NCI-H2227 (cell line): ENCODE measurements at regions not wholly inside any gene's neighbourhood (a gene's known extent, or its start where the extent isn't known, plus 50 kb on each side); places are given as distances from the start of the nearest gene placed in this dataset.
"Not testable (repeated sequence)": the region's sequence is repeated elsewhere in the genome, so short reads cannot be mapped to it uniquely, and the experiment has no call there.

Experiments
- DNase-seq: peaks from one replicate; lab custom pipeline; 2025; ENCODE audit not compliant: unreplicated experiment; lab: John Stamatoyannopoulos, UW

DNA sequence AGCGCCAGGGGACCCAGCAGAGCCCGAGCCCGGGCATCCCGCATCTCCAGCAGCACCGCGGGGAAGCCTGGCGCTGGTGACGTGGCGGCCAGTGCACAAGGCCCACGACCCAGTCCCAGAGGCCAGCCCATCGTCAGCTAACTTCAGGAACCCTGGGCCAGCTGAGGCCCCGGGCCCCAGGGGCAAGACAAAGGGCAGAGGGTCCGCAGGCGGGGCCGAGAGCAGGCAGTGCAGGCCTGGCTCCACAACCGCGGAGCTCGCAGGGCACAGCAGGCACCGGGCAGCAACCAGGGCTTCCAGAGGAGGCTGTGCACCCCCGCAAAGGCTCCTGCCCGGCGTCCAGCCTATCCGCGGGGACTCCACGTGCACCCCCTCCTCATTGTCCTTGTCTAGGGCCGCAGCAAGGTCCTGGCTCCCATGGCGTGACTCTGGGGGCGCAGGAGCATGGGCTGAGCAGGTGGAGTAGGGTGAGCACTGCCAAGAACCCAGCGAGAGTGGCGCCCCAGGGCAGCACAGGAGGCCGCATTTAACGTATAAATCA, 352.5 kb downstream of the KCNJ18 start:
- DNase-seq: not testable (repeated sequence)

DNA sequence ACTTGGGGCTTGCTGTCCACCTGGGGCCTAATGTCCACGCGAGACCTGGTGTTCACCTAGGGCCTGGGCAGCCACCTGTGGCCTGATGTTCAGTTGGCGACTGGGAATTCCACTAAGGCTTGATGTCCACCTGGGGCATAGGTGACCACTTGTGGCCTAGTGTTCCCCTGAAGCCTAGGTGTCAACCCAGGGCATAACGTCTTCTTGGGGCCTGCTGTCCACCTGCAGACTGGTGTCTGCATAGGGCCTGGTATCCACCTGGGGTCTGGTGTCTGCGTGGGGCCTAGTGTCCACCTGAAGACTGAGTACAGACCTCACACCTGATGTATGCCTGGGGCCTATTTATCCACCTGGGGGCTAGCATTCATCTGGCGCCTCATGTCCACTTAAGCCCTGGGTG, 355.2 kb downstream of the KCNJ18 start:
- DNase-seq: not testable (repeated sequence)

DNA sequence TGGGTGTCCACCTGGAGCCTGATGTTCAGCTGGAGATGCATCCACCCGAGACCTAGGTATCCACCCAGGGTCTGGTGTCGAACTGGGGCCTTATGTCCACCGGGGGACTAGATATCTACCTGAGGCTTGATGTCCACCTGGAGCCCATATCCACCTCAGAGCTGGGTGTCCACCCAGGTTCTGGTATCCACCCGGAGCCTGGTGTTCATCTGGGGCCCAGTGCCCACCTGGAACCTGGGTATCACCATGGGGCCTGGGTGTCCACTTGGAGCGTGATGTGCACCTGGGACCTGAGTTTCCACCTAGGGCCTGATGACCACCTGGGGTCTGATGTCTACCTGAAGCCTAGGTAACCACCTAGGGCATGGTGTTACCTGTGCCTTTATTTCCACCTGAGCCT, 355.9 kb downstream of the KCNJ18 start:
- not testable (repeated sequence) for DNase-seq

DNA sequence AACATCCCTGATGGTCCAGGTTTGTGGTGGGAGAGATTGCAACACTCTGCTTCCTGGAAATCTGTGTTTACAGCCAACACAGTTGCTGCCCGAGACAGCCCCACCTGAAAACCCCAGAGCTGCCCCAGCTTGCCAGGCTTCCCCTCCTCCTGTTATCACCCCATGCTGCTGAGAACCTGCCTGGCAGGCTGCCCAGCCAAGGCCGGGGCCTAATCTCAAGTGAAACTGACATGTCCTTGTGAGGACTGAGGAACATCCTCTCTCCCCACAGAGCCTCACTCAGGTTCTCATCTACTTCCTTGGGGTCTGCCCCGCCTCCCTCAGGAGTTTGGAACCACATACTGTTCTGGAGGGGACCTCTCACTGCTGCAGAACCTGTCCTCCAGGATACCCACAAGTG, 358.4 kb downstream of the KCNJ18 start:
- not testable (repeated sequence) for DNase-seq

DNA sequence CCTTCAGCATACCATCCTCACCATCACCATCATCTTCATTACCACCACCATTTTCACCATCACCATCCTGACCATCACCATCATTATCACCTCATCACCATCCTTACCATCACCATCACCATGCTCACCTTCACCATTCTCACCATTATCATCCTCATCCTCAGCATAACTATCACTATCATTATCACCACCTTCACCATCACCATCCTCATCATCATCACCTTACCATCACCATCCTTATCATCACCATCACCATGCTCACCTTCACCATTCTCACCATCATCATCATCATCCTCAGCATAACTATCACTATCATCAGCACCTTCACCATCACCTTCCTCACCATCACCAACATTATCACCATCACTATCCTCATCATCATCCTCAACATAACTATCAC, 360.4 kb downstream of the KCNJ18 start:
- DNase-seq: not testable (repeated sequence)

DNA sequence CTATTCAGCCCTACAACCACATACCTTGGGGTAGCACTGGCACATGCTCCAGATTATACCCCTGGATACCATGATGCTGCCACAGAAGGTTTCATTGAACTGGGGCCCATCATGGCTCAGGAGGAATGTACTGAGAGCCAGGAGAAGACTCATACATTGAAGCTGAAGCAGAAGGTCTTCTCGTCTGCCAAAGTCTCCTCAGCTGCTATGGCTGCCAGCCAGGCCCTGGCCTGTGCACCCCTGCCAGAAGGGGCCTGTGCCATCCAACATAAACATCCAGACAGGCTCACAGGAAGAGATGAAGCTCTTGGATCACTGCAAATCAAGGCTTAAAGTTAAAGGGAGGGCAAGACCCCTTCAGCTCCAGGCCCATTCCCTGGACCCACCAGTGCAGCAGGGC, 364.2 kb downstream of the KCNJ18 start:
- not testable (repeated sequence) for DNase-seq

DNA sequence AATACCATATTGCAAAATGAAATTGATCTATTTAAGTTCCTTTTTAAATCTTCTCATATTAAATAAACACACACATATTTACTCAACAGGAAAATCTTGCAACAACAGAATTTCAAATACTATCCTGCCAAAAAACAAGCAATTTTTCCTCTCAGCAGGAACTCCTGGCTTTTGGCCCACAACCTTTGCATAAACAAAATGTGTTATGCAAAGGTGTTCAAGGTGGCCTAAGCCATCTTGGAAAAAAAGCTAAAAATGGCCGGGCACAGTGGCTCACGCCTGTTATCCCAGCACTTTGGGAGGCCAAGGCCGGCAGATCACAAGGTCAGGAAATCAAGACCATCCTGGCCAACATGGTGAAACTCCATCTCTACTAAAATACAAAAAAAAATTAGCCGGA, 383.6 kb downstream of the KCNJ18 start:
- not testable (repeated sequence) for DNase-seq

DNA sequence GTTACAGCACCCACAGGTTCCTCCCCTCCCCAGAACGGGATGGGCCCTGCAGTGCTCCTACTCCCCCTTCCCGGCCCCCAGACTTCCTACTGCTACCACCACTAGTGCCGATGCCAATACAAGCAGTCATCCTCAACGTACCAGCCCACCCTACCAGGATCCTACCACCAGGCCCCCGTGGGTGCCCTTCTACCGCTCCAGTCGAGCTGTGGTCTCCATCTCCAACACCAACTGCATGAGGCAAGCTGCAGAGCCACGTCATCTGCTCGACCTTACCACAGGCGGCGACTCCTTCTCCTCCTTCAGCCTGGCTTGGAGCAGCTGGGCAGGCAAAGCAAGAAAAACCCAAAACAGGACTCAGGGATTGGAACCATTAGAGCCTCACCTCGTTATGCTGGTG, 396.3 kb downstream of the KCNJ18 start:
- DNase-seq: not testable (repeated sequence)

DNA sequence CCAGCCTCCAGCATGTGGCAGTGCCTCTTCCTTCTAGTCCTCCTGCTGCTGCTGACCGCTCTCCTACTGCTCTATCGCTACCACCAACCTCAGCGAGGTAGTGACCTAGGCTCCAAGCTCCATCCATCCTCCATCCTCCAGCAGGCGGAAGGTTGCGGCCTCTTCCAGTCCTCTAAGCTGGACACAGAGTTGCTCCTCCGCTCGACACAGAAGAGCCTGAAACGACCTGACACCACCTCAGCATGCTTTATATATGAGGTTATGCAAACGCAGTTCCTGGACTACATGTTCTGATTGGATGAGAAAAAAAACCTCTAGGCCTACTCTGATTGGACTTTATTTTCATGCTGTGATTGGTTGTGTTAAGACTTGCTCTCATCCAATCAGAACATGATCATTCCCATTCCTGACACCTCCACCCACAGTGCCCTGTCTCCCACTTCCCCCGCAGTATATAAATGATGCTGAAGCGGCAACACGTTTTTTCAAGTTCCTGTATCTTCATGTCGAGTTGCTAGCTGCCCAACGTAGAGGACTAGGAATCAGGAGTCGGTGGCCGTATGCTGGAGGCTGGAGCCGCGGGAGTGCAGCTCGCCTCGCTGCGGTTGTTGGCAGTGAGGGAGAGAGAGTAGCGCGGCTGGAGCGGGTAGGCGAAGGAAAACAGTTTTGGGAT, 398.1 kb downstream of the KCNJ18 start:
- no peak for DNase-seq

DNA sequence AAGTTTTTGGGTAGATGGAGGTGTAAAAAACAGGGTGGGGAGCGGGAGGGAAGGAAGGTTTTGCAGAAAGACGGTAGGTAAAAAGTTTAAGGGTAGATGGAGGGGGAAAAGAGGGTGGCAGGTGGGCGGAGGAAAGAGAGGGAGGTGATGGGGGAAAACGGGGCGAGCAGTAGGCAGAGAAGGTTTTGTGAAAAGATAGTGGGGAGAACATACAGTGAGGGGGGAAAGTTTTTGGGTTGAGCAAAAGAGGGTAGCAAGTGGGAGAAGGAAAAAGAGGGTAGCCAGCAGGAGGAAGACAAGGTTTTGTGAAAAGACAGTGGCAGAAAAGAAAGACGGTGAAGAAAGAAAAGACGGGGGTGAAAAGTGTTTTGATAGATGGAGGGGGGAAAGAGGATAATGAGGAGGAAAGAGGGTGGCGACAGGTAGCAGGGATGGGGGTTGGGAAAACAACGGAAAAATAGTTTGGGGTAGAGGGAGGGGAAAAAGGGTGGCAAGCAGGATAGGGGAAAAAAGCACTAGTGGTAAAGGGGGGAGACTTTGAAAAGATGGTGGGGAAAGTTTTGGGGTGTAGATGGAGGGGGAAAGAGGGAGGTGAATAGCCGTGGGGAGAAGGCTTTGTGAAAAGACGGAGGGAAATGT, 398.8 kb downstream of the KCNJ18 start:
- not testable (repeated sequence) for DNase-seq

DNA sequence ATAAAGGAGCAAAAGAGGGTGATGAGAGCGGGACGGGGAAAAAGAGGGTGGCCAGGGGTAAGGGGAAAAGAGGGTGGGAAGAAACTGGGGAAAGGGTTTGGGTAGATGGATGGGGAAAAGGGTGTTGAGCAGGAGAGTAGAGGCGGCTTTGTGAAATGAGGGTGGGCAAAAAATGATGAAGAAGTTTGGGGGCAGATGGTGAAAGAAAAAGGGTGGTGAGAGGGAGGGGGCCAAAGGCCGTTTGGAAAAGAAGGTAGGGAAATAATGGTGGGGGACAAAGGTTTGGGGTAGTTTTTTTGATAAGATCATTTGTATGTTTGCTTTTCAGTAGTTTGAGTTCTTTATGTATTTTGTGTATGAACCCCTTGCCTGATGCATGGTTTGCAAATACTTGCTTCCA, 399.5 kb downstream of the KCNJ18 start:
- DNase-seq: not testable (repeated sequence)

DNA sequence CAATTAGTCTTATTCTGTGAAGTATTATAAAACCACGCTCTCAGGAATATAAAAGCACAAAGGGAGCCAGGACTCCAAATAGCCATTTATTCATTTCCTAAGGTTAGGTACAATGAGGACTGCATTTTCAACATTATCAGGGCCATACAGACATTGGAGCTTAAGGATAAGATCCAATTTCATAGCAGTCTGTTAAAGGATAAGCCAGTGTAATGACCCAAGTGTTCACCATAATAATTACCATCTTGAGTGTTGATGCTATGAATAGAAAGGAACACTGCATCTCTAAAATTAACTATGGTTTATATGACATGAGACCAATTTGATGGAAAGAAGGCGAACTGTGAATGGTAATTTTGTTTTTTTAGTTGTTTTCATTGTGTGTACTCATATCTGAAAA, 403.1 kb downstream of the KCNJ18 start:
- DNase-seq: not testable (repeated sequence)

DNA sequence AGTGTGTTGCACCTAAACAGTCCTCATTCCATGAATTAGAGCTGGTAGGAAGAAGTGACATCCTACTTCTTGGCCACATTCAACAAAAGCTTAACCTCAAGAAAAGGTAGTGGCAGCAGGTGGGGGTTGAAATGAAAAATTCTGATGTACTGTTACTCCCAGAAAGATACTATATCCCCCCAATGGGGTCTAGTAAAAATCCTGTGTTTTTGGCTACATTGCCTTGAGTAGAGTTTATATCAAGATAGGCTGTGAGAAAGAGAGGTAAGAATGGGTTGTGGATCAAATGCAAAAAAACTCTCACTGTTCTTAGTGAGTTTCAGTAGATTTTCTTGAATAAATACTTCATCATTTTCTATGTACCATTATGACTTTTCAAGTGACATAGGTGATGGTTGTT, 407.3 kb downstream of the KCNJ18 start:
- DNase-seq: not testable (repeated sequence)

DNA sequence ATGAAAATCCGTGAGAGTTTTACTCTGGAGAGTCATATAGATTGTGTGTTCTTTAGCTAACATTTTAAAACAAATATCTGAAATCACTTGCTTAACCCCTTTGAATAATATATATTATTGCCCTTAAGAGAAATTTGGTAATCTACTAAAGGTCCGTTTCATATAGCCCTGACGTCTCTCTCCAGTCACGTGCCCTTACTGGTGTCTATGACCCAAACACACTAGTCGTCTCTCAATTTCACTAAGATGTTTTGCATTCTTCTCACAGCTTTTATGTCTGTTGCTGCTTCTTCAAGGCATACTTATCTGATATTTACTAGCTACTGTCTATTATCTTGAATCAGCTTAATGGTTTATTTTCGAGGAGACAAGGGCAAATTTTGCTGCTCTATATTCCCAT, 409.9 kb downstream of the KCNJ18 start:
- DNase-seq: no peak

DNA sequence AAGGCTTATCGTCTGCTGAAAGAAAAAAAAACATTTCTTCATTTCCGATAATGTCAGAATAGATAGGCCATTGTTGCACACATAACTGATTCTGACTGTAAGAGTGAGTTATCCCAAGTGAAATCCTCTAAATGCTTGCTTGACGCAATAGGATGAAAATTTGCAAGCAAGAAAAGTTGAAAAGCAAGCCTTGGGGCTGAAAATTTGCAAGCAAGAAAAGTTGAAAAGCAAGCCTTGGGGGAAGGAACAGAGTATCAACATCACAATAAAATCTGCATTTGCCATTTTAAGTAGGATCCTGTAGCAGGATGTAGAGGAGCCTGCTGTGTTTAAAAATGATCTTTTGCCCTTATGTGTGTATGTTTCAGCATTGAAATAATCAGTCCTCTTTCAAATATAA, 424.4 kb downstream of the KCNJ18 start:
- not testable (repeated sequence) for DNase-seq

DNA sequence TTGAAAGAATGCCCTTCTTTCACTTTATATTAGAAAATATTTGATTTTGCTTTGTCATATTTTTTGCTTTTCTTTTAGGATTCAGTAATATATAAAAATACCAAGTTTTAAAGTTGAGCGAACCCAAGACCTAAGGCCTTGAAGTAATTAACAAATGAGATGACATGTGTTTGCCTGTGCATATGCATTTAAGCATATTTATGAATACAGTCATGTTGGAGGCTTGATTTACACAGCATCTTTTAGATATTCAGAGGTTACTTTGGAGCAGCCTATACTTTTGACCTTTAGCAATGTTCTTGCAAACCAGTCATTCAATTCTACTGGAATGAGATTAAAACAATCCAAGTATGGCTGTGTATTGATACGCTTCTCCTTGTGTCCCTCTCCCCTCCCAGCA, 425.1 kb downstream of the KCNJ18 start:
- DNase-seq: not testable (repeated sequence)

DNA sequence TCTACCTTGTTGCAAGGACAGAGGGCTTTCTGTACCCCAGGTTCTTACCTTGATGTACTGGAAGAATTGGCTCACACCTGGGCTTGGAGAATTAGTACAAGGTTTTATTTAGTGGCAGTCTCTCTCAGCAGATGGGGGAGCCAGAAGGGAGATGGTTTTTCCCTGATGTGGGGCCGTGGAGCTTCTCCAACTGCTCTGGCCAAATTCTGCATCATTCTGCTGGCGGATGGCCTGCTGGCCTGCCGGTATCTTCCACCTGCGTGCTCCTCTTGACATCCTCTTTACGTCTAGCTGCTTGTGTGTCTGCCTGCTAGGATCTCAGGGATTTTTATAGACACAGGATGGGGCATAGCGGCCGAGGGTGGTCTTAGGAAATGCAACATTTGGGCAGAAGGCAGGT, 426.7 kb downstream of the KCNJ18 start:
- not testable (repeated sequence) for DNase-seq

DNA sequence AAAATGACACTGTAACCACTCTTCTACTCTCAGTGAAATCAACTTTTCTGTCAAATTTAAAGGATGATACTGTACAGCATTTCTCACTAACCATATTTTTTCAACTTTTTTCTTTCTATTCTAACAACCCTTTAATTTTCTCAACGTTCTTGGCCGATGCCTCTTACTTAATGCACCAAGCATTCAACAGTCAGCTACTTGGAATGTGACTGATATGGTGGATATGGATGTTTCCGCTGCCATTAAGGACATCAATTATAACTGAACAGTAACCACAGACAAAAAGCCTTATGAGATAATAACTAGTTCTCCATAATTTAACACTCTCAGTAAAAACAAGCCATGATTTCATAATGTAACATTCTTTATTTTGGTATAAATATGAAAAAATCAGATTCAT, 427.4 kb downstream of the KCNJ18 start:
- DNase-seq: not testable (repeated sequence)

DNA sequence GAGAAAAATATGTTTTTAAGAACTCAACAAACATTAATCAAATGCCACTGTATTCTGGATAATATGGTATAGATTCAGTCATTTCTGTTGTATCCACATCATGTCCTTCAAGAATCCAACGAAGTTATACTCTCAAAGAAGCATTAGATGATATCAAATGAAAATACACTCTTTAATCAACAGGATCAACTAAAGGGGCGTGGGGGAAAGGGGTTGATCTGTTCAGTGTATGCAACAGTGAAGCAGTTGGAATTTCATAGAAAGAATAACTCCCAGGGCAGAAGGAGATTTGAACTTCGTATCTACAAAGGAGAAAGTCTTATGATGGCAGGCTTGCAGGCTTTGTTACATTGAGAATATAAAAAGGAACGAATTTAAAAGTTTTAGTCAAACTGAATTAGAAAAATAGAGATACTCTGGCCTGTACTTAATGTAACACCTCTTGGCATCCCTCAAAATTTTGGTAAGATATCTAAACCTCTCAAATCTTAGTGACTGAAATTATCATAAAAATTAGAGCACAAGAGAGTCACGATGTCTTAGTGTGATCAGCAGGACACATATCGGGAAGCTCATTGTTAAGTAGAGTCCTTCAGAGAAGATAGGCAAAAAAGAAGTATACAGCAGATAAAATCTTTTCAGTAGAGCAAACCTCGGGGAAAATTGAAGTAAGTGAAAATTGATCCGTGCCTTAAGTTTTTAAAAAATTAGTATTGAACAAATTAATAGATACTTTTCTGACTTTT, 431.4 kb downstream of the KCNJ18 start:
- DNase-seq: no peak

DNA sequence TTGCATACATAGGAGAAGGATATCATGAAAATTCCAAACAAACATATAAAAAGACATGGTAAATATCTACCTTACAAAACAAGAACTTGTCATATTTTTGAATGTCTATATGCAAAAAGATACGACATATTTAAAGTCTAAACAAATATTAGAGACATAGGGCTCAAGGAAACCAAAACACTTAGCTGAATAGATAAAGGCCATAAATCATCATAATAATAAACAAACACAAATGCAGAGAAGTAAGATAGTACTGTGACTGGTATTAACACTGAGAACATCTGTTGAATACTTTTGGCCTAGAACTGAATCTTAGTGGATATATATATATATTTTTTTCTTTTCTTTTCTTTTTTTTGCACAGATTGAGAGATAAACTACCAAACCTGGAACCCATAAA, 435.8 kb downstream of the KCNJ18 start:
- no peak for DNase-seq

DNA sequence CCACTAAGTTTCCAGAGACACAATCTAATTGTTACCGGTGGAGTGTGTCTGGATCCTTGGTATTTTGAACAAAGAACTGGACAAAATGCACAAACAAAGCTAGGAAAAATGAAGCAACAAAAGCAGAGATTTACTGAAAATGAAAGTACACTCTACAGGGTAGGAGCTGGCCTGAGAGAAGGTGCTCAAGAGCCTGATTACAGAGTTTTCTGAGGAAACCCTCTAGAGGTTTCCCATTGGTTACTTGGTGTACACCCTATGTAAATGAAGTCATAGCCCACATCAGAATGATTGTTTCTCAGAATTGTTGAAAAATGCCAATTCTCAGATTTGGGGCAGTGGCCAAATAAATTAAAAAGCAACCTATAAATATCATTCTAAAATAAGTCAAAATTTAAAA, 436.4 kb downstream of the KCNJ18 start:
- no peak for DNase-seq

DNA sequence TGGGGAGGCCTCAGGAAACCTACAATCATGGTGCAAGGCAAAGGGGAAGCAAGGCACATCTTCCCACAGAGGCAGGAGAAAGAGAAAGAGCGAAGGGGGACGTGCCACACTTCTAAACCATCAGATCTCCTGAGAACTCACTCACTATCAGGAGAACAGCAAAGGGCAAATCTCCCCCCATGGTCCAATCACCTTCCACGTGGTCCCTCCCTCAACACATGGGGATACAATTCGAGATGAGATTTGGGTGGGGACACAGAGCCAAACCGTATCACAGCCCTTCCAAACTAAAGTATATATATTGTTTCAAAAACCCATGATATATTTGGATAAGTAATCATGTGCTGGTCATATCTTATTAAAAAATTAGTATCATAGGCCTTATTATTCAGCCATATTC, 437.6 kb downstream of the KCNJ18 start:
- not testable (repeated sequence) for DNase-seq
